ENCODE measurements at regions not wholly inside any gene's neighbourhood (a gene's known extent, or its start where the extent isn't known, plus 50 kb on each side); places are given as distances from the start of the nearest gene placed in this dataset.

DNA sequence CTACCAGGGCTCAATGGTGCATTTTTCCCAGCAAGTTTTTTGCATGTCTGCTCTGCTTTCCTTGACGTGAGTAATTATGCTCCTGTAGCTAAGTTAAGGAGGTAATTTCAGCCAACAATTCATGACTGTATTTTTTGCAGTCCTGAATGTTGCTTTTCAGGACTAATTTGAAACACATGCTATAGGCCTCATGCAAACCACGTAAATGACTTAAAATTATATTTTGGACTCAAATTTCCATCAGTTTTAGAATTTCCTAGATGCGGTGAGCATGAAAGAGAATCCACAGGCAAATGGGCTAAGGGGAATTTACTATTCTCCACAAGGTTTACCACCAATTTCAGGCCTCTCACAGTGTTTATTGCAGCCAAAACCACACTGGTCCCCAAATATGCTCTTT, 589.9 kb upstream of the LRRTM1 start:
- TF ChIP-seq POLR2A (IDR thresholded peaks at IDR 0.05), result no peak
- TF ChIP-seq, protein P1, sequence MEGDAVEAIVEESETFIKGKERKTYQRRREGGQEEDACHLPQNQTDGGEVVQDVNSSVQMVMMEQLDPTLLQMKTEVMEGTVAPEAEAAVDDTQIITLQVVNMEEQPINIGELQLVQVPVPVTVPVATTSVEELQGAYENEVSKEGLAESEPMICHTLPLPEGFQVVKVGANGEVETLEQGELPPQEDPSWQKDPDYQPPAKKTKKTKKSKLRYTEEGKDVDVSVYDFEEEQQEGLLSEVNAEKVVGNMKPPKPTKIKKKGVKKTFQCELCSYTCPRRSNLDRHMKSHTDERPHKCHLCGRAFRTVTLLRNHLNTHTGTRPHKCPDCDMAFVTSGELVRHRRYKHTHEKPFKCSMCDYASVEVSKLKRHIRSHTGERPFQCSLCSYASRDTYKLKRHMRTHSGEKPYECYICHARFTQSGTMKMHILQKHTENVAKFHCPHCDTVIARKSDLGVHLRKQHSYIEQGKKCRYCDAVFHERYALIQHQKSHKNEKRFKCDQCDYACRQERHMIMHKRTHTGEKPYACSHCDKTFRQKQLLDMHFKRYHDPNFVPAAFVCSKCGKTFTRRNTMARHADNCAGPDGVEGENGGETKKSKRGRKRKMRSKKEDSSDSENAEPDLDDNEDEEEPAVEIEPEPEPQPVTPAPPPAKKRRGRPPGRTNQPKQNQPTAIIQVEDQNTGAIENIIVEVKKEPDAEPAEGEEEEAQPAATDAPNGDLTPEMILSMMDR (IDR thresholded peaks at IDR 0.05), result no peak
- TF ChIP-seq POLR2AphosphoS5 (IDR thresholded peaks at IDR 0.05), result no peak
- no peak for TF ChIP-seq EP300 (IDR thresholded peaks at IDR 0.05)

Measured in upper lobe of left lung (tissue), 4 donors.